Esophagus muscularis mucosa (tissue), 4 donors: ENCODE measurements at regions not wholly inside any gene's neighbourhood (a gene's known extent, or its start where the extent isn't known, plus 50 kb on each side); places are given as distances from the start of the nearest gene placed in this dataset.

Experiments
- DNase-seq: peaks from one replicate; pipeline ENCODE4 v3.0.0-alpha.2; 2017; ENCODE audit errors: extremely low spot score
- H3K27ac ChIP-seq, 4 donors: fragments of 200-600 bp; sonication (generic); replicated peaks in 1 of 4; 1 replicate in 3 of 4; 2 replicates in 1 of 4; pipeline ENCODE4 v1.5.1; 2016 to 2019; ENCODE audit warnings: mild to moderate bottlenecking in 1 of 4
- H3K27me3 ChIP-seq, 4 donors: fragments of 200-600 bp; sonication (generic); one replicate each; pipeline versions ENCODE4 v1.5.1 to v1.6.0; 2016 to 2019
- H3K36me3 ChIP-seq, 4 donors: fragments of 200-600 bp; sonication (generic); one replicate each; pipeline ENCODE4 v1.5.1; 2016 to 2019
- H3K4me1 ChIP-seq, 4 donors: fragments of 200-600 bp; sonication (generic); one replicate each; pipeline ENCODE4 v1.5.1; 2016 to 2019
- H3K4me3 ChIP-seq, 4 donors: fragments of 200-600 bp; sonication (generic); 1 replicate in 2 of 4; 2 replicates in 2 of 4; pipeline ENCODE4 v1.5.1; 2016 to 2019; ENCODE audit warnings: mild to moderate bottlenecking in 4 of 4, moderate library complexity in 1 of 4
- H3K9me3 ChIP-seq, 4 donors: fragments of 200-600 bp; sonication (generic); 1 replicate in 3 of 4; 2 replicates in 1 of 4; pipeline ENCODE4 v1.5.1; 2016 to 2019
- CTCF ChIP-seq, 3 experiments: fragments of 200-600 bp in 2 of 3; fragments of 450-650 bp in 1 of 3; sonication (generic) in 2 of 3; IDR thresholded peaks; one replicate each; pipeline ENCODE4 v1.5.1; 2017 to 2019; ENCODE audit warnings: antibody characterized with exemption in 3 of 3, mild to moderate bottlenecking in 2 of 3, moderate library complexity in 1 of 3
- EP300 ChIP-seq: sonication (generic); formaldehyde crosslinking; IDR thresholded peaks from one replicate; pipeline ENCODE4 v1.6.1; 2017; ENCODE audit warnings: antibody characterized with exemption
- POLR2A ChIP-seq: fragments of 450-650 bp; IDR thresholded peaks from one replicate; pipeline ENCODE4 v1.6.1; 2017; ENCODE audit warnings: antibody characterized with exemption, moderate library complexity, mild to moderate bottlenecking, low read depth
- POLR2AphosphoS5 ChIP-seq, 2 donors: sonication (generic); formaldehyde crosslinking; IDR thresholded peaks; one replicate each; pipeline ENCODE4 v1.6.1; 2017; ENCODE audit warnings: antibody characterized with exemption in 2 of 2
- WGBS: methylation state at CpG from one replicate; pipeline ENCODE4 v1.1.5; 2018; 5-methylcytosine and 5-hydroxymethylcytosine counted together
- intact Hi-C: fragments of 100-400 bp; cut with DNase I; formaldehyde crosslinking; loops from one replicate; pipeline ENCODE4 v1.15.1; 2023

GRCh38 chr17:410543-411401, 58.2 kb upstream of the RPH3AL start:
- Histone ChIP-seq H3K36me3 (peaks cover 0 to 19% (median 7%) of the 10 kb centered on the region in 4 donors), H3K4me1 (peaks cover 15 to 30% (median 29%) of the 10 kb centered on the region in 4 donors), H3K4me3 (peak overlapping the region; percentile 79 to 97 (median 88)), H3K9me3 (no peaks in the 10 kb centered on the region), H3K27me3 (no peaks in the 10 kb centered on the region), H3K27ac (peak overlapping the region; percentile 71 to 86 (median 72))
- DNase-seq, result no peak
- WGBS, result 22% methylated on average over 21 of the region's 27 CpGs
- intact Hi-C loops, result no loop called here
- no peak for TF ChIP-seq CTCF (IDR thresholded peaks at IDR 0.05)
- TF ChIP-seq POLR2A, result no peak
- no peak for TF ChIP-seq POLR2AphosphoS5 (IDR thresholded peaks at IDR 0.05)
- TF ChIP-seq EP300, result no peak

GRCh38 chr17:409848-410542, 57.4 kb upstream of the RPH3AL start:
- Histone ChIP-seq H3K4me1 (peaks cover 15 to 30% (median 29%) of the 10 kb centered on the region in 4 donors), H3K4me3 (peak overlapping the region; percentile 79 to 97 (median 88)), H3K27ac (peak overlapping the region; percentile 72 to 86 (median 74)), H3K36me3 (peaks cover 0 to 19% (median 7%) of the 10 kb centered on the region in 4 donors), H3K27me3 (no peaks in the 10 kb centered on the region), H3K9me3 (no peaks in the 10 kb centered on the region)
- 3% methylated on average over 37 of the region's 80 CpGs for WGBS
- TF ChIP-seq CTCF (IDR thresholded peaks at IDR 0.05) (peak in 1 of 3 experiments; percentile 11), EP300 (no peak), POLR2AphosphoS5 (IDR thresholded peaks at IDR 0.05) (peak; percentile 82 to 98)
- intact Hi-C loops, result no loop called here
- peak; percentile 99 for DNase-seq

- WGBS, result 77% methylated on average over 16 of the region's 16 CpGs
- peaks cover 0 to 14% (median 6%) of the 10 kb centered on the region in 4 donors for H3K36me3 ChIP-seq
- DNase-seq, result no peak
- TF ChIP-seq CTCF (IDR thresholded peaks at IDR 0.05), result no peak
- no peak for TF ChIP-seq POLR2AphosphoS5 (IDR thresholded peaks at IDR 0.05)
- TF ChIP-seq EP300, result no peak
- no peak for TF ChIP-seq POLR2A
- H3K4me3 ChIP-seq, result peak overlapping the region; percentile 58 to 97 (median 83)
- H3K27ac ChIP-seq, result peak overlapping the region; percentile 65 to 77 (median 69)
- intact Hi-C loops, result no loop called here
- H3K9me3 ChIP-seq, result no peaks in the 10 kb centered on the region
- peaks cover 15 to 30% (median 29%) of the 10 kb centered on the region in 4 donors for H3K4me1 ChIP-seq
- H3K27me3 ChIP-seq, result no peaks in the 10 kb centered on the region
These were observed 56.8 kb upstream of the RPH3AL start for GRCh38 chr17:409308-409847.

GRCh38 chr17:404703-405102, 52.1 kb upstream of the RPH3AL start:
- Histone ChIP-seq H3K27me3 (no peaks in the 10 kb centered on the region), H3K4me3 (no peak overlapping the region), H3K9me3 (no peaks in the 10 kb centered on the region), H3K27ac (no peak overlapping the region), H3K4me1 (peaks cover 0 to 6% (median 5%) of the 10 kb centered on the region in 4 donors), H3K36me3 (no peaks in the 10 kb centered on the region)
- intact Hi-C loops, result no loop called here
- DNase-seq, result no peak
- TF ChIP-seq CTCF (IDR thresholded peaks at IDR 0.05) (no peak), POLR2A (no peak), EP300 (no peak), POLR2AphosphoS5 (IDR thresholded peaks at IDR 0.05) (no peak)
- 77% methylated on average over 7 of the region's 7 CpGs for WGBS
